ENCODE measurements at regions not wholly inside any gene's neighbourhood (a gene's known extent, or its start where the extent isn't known, plus 50 kb on each side); places are given as distances from the start of the nearest gene placed in this dataset.

DNA sequence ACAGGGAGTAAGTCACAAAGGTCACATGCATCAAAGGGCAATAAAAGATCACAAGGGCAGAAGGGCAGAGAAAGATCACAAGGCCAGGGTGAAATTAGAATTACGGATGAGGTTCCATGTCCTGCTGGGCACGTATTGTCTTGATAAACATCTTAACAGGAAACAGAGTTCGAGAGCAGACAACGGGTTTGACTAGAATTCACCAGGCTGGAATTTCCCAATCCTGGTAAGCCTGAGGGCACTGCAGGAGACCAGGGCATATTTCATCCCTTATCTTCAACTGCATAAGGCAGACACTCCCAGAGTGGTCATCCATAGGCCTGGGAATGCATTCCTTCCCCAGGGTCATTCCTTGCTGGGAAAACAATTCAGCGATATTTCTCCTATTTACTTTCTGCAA lies 1652.9 kb upstream of the PCDH10 start:
- TF ChIP-seq GATA2 (IDR thresholded peaks at IDR 0.05; ENCODE audit: low read depth, low read length) = peak; percentile 75

DNA sequence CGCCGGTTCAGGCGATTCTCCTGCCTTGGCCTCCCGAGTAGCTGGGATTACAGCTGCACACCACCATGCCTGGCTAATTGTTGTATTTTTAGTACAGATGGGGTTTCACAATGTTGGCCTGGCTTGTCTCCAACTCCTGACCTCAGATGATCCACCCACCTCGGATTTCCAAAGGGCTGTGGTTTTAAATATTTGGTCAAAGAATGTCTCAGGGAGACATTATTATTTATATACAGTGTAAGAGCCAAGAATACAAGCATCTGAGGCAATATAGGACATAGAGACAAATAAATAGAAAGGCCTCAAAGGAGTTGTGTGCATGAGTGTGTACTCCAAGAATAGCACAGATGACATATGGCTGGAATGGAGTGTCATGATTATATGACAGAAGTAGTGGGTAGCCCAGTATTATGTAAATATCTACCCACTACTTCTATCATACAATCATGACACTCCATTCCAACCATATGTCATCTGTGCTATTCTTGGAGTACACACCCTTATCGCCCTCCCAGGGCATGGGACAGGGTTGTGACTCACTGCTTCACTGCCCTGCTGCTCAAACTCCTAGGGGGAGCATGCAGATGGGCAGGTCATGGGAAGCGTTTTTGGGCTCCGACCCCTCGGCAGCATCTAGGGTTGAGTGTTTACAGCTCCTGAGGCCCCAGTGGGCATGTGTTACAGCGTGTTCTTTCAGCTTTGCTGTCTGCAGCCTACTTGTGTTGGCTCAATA lies 1649.8 kb upstream of the PCDH10 start:
- TF ChIP-seq GATA3 (IDR thresholded peaks at IDR 0.05; ENCODE audit: low read depth, low read length) (no peak), GATA2 (IDR thresholded peaks at IDR 0.05; ENCODE audit: low read depth, low read length) (no peak)

- TF ChIP-seq GATA3 (IDR thresholded peaks at IDR 0.05; ENCODE audit: low read depth, low read length) = no peak
- no peak for TF ChIP-seq GATA2 (IDR thresholded peaks at IDR 0.05; ENCODE audit: low read depth, low read length)
These were observed 1639.6 kb upstream of the PCDH10 start for GRCh38 chr4:131509521-131509920.

GRCh38 chr4:131526686-131527085 lies 1622.4 kb upstream of the PCDH10 start:
- no peak for TF ChIP-seq GATA2 (IDR thresholded peaks at IDR 0.05; ENCODE audit: low read depth, low read length)
- TF ChIP-seq GATA3 (IDR thresholded peaks at IDR 0.05; ENCODE audit: low read depth, low read length) = no peak

GRCh38 chr4:131531087-131531486 lies 1618.0 kb upstream of the PCDH10 start:
- TF ChIP-seq GATA3 (IDR thresholded peaks at IDR 0.05; ENCODE audit: low read depth, low read length) = no peak
- no peak for TF ChIP-seq GATA2 (IDR thresholded peaks at IDR 0.05; ENCODE audit: low read depth, low read length)

DNA sequence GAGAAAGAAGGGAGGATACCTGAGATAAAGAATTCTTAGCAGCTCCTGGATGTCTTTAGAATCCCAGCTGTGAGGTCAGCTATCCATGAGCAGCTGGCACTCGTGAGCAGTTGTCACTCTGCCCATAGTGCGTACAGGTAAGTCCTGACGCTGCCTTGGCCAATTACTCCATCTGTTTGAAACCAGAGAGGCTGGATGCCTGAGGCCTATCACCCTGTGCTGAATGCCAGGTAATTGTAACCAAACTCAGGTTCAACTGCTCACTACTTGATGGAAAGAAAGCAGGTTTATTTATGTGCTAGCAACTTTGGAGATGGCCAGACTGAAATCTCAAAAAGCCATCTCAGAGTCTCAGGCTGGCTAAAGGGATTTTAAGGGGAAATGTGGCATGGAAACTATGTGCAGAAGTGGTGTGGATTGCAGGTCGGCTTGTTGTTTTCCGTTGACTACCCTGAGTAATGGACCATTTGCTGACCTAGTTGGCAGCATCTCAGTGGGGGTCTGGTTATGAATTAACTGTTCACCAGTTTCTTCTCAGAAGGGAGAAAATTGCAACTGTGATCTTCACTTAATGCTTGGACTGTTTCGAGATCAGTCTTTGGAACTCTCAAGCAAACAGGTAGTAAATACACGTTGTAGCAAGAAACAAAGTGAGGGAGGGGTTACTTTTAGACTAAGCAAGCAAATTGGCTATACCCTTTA lies 1614.0 kb upstream of the PCDH10 start:
- TF ChIP-seq GATA2 (IDR thresholded peaks at IDR 0.05; ENCODE audit: low read depth, low read length) = no peak
- TF ChIP-seq GATA3 (IDR thresholded peaks at IDR 0.05; ENCODE audit: low read depth, low read length) = no peak

- TF ChIP-seq GATA3 (IDR thresholded peaks at IDR 0.05; ENCODE audit: low read depth, low read length) = no peak
- no peak for TF ChIP-seq GATA2 (IDR thresholded peaks at IDR 0.05; ENCODE audit: low read depth, low read length)
These were observed 1608.8 kb upstream of the PCDH10 start for GRCh38 chr4:131540256-131540655.

GRCh38 chr4:131547506-131547981 lies 1601.5 kb upstream of the PCDH10 start:
- TF ChIP-seq GATA3 (IDR thresholded peaks at IDR 0.05; ENCODE audit: low read depth, low read length) (no peak), GATA2 (IDR thresholded peaks at IDR 0.05; ENCODE audit: low read depth, low read length) (no peak)

GRCh38 chr4:131551306-131551705 lies 1597.8 kb upstream of the PCDH10 start:
- TF ChIP-seq GATA3 (IDR thresholded peaks at IDR 0.05; ENCODE audit: low read depth, low read length) (no peak), GATA2 (IDR thresholded peaks at IDR 0.05; ENCODE audit: low read depth, low read length) (no peak)

DNA sequence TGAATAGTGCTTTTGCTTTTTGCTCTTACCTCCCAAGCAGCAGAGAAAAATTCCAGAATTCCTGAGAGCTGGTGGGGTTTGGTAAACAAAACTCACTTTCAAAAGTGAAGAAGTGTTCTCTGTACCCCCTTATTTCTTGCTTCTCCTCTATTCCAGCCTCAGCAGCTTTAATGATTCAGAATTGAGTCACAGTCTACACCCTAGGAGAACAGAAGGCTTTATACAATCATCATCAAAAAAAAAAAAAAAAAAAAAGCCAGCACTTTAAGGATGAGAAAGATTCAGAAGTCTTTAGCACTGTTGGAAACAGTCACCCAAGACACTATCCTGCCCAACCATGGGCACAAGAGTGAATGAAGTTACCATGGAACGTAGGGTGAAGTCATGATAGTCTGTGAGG lies 1583.1 kb upstream of the PCDH10 start:
- no peak for TF ChIP-seq GATA2 (IDR thresholded peaks at IDR 0.05; ENCODE audit: low read depth, low read length)
- TF ChIP-seq GATA3 (IDR thresholded peaks at IDR 0.05; ENCODE audit: low read depth, low read length) = no peak

GRCh38 chr4:131584587-131584986 lies 1564.5 kb upstream of the PCDH10 start:
- no peak for TF ChIP-seq GATA3 (IDR thresholded peaks at IDR 0.05; ENCODE audit: low read depth, low read length)
- TF ChIP-seq GATA2 (IDR thresholded peaks at IDR 0.05; ENCODE audit: low read depth, low read length) = no peak

DNA sequence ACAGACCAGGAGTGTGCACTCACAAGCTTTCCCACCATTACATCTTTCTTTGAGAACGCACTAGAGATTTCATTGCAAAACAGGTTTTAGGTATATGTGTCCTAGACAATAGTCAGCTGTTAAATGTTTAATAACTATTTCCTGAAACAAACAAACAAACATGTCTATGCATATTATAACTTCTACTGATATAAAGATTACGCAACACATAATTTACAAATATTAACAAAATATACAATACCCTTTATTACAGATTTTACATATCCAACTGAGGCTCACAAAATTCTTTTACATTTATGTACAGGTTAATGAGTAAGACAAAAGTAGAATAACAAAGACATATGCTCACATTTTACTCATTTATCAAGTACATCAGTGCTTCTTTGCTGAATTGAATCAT lies 1554.0 kb upstream of the PCDH10 start:
- no peak for TF ChIP-seq GATA3 (IDR thresholded peaks at IDR 0.05; ENCODE audit: low read depth, low read length)
- no peak for TF ChIP-seq GATA2 (IDR thresholded peaks at IDR 0.05; ENCODE audit: low read depth, low read length)

DNA sequence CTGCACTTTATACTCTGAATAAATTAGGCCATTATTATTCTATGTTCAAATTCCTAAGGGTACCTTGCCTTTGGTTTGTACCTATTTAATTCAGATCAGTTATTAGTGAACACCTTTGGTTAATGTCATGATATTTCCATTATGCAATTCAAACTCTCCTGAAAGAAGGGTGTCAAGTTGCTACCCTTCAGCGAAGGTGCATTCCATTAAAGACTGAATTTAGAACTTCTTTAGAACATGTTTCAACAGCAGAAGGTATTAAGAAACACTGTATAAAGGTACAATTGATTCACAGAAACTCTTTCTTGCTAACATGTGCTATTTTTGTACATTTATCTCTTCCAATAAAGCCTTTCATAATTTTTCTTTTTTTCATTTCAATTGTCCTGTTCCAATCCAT lies 1545.4 kb upstream of the PCDH10 start:
- TF ChIP-seq GATA3 (IDR thresholded peaks at IDR 0.05; ENCODE audit: low read depth, low read length) (no peak), GATA2 (IDR thresholded peaks at IDR 0.05; ENCODE audit: low read depth, low read length) (no peak)

DNA sequence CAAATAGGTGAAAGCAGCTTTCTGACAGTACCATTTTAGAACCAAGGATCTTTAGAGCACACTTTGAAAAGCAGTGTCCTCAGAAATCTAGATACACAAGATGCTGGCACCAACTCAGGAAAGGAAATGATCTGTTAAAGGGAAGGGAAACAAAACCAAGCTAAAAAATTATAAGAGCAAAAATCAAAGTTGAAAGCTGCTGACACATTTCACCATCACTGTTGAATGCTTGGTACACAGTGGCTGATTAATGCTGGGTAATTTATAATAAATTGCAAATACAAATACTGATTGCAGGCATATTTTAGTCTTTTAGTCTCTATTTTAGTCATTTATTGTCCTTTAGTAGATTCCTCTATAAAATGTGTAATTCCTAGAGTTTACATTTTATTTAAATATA lies 1540.1 kb upstream of the PCDH10 start:
- TF ChIP-seq GATA2 (IDR thresholded peaks at IDR 0.05; ENCODE audit: low read depth, low read length) = no peak
- TF ChIP-seq GATA3 (IDR thresholded peaks at IDR 0.05; ENCODE audit: low read depth, low read length) = no peak
